Pancreas (tissue), 10 donors: ENCODE measurements at regions not wholly inside any gene's neighbourhood (a gene's known extent, or its start where the extent isn't known, plus 50 kb on each side); places are given as distances from the start of the nearest gene placed in this dataset.

ENCODE experiments used
- ATAC-seq, 4 donors: fragments of 200-7000 bp; cut with Tn5 transposase; one replicate each; pipeline versions ENCODE4 v1.8.0 to v1.9.1; 2020; ENCODE audit warnings: mild to moderate bottlenecking in 4 of 4, moderate library complexity in 4 of 4
- DNase-seq, 6 donors: peaks; one replicate each; pipeline ENCODE4 v3.0.0-alpha.2; 2020
- FAIRE-seq: peaks from 2 replicates; lab custom pipeline; 2012; peaks lifted over from hg19 to GRCh38; lab: Jason Lieb, UNC
- H3K27ac ChIP-seq, 4 donors: fragments of 200-600 bp; sonication (generic); 1 replicate in 3 of 4; 2 replicates in 1 of 4; pipeline versions ENCODE4 v1.5.0 to v1.8.0; 2020
- H3K27me3 ChIP-seq, 4 donors: fragments of 200-600 bp; one replicate each; pipeline ENCODE4 v1.8.0; 2021
- H3K36me3 ChIP-seq, 3 donors: fragments of 200-600 bp; sonication (generic) in 1 of 3; one replicate each; pipeline versions ENCODE4 v1.5.0 to v1.8.0; 2020 to 2021
- H3K4me1 ChIP-seq, 3 donors: fragments of 200-600 bp; one replicate each; pipeline ENCODE4 v1.8.0; 2021
- H3K4me3 ChIP-seq, 4 donors: fragments of 200-600 bp; sonication (generic) in 2 of 4; one replicate each; pipeline versions ENCODE4 v1.5.0 to v1.8.0; 2020 to 2021
- H3K9me3 ChIP-seq, 4 donors: fragments of 200-600 bp; one replicate each; pipeline ENCODE4 v1.8.0; 2021
- WGBS, 2 donors: extraction: QIAGEN DNeasy Blood & Tissue Kit; methylation state at CpG; one replicate each; pipeline ENCODE4 v1.1.7; 2013; 5-methylcytosine and 5-hydroxymethylcytosine counted together
- intact Hi-C, 3 donors: fragments of 100-400 bp; cut with DNase I; formaldehyde crosslinking; loops; one replicate each; pipeline versions ENCODE4 v1.11.1 to v1.14.2; 2022
- TF ChIP-seq, protein P1 (sequence below), 4 donors: fragments of 200-600 bp; sonication (generic) in 3 of 4; IDR thresholded peaks; one replicate each; pipeline versions ENCODE4 v1.5.0 to v1.8.0; 2021; ENCODE audit warnings: antibody characterized with exemption in 4 of 4
- donor health status: healthy with polysubstance abuse.
- donor health status: DM: no; HTN: no; CAD: no; lungs with moderate emphysema.
- donor health status: DM: no; HTN: no; CAD: no.
- donor health status: control.
- donor health status: control.
- donor health status: Bipolar disorder and iron deficiency.
- donor health status: DM: yes; HTN: yes; CAD: no.
- donor health status: DM: no; HTN: no; CAD: no.
- donor health status: DM: no; HTN: no; CAD: no.
- donor health status: DM: yes; HTN: yes; CAD: no.

DNA sequence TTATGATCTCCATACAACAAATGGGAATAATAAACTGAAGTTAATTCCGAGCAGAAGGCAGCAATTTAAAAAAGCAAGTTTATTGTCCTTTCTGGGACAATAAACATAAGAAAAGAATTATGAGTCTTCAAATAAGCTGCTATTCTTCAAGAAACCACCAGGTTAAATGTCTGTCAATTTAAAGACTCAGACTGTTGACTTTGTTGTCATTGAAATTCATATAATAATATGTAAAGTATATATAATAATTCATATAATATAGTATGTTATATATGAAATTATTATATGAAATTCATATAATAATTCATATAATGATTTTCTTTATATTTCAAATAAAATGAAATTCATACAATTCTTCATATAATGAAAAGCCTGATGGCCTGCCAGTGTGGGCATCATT is 497.5 kb upstream of the RGMB start:
- DNase-seq (no peak), FAIRE-seq (no peak), ATAC-seq (no peak)
- intact Hi-C loops: no loop called here
- H3K9me3 ChIP-seq: no peaks in the 10 kb centered on the region
- TF ChIP-seq, protein P1, sequence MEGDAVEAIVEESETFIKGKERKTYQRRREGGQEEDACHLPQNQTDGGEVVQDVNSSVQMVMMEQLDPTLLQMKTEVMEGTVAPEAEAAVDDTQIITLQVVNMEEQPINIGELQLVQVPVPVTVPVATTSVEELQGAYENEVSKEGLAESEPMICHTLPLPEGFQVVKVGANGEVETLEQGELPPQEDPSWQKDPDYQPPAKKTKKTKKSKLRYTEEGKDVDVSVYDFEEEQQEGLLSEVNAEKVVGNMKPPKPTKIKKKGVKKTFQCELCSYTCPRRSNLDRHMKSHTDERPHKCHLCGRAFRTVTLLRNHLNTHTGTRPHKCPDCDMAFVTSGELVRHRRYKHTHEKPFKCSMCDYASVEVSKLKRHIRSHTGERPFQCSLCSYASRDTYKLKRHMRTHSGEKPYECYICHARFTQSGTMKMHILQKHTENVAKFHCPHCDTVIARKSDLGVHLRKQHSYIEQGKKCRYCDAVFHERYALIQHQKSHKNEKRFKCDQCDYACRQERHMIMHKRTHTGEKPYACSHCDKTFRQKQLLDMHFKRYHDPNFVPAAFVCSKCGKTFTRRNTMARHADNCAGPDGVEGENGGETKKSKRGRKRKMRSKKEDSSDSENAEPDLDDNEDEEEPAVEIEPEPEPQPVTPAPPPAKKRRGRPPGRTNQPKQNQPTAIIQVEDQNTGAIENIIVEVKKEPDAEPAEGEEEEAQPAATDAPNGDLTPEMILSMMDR (IDR thresholded peaks at IDR 0.05): no peak
- no peaks in the 10 kb centered on the region for H3K27me3 ChIP-seq
- H3K27ac ChIP-seq: no peak overlapping the region
- H3K36me3 ChIP-seq: no peaks in the 10 kb centered on the region
- no peak overlapping the region for H3K4me3 ChIP-seq
- 81 to 92% methylated on average over 1 of the region's 1 CpG for WGBS, 2 donors
- H3K4me1 ChIP-seq: no peaks in the 10 kb centered on the region

DNA sequence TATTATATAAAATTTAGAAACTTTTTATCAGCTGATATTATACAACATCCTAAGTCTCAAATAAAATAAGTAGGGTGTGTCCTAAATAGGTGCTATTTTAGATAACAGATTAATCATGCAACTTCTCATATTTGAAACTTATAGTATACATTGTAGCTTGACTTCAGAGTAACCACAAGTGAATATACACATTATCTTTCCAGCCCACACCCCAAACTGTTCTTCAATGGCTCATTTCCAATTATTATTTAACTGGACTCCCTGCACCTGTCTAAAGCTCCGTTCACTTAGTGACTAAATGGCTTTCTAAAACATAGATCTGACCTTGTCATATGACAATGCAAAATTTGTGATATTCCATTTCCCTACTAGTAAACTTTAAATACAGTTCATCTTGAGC is 490.9 kb upstream of the RGMB start:
- no peaks in the 10 kb centered on the region for H3K27me3 ChIP-seq
- no peak overlapping the region for H3K4me3 ChIP-seq
- DNase-seq (no peak), ATAC-seq (no peak), FAIRE-seq (no peak)
- intact Hi-C loops: no loop called here
- WGBS, 2 donors: 47 to 57% methylated on average over 1 of the region's 1 CpG
- H3K36me3 ChIP-seq: no peaks in the 10 kb centered on the region
- H3K9me3 ChIP-seq: no peaks in the 10 kb centered on the region
- TF ChIP-seq, protein P1 (IDR thresholded peaks at IDR 0.05): no peak
- H3K27ac ChIP-seq: no peak overlapping the region
- H3K4me1 ChIP-seq: no peaks in the 10 kb centered on the region

DNA sequence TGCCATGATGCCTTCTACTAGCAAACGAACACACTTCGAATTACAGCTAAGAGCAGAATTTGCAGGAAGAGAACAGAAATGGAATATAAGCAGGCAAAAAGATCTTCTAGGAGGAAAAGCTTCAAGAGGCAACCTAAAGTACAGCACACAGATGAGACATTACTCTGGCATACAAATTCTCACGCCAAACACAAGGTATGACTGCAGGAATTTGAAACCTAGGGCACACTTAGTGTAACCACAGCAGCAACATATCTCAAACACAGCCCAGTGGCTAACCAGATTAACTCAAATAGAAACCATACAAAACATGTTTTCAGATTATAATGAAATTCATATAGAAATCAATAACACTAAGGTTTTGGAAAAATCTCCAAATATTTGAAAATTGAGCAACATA is 481.0 kb upstream of the RGMB start:
- intact Hi-C loops: no loop called here
- Histone ChIP-seq H3K4me1 (no peaks in the 10 kb centered on the region), H3K27ac (no peak overlapping the region), H3K9me3 (no peaks in the 10 kb centered on the region), H3K27me3 (no peaks in the 10 kb centered on the region), H3K4me3 (no peak overlapping the region), H3K36me3 (no peaks in the 10 kb centered on the region)
- TF ChIP-seq, protein P1 (IDR thresholded peaks at IDR 0.05): no peak
- ATAC-seq (no peak), FAIRE-seq (no peak), DNase-seq (no peak)
- 88 to 90% methylated on average over 3 of the region's 3 CpGs for WGBS, 2 donors

DNA sequence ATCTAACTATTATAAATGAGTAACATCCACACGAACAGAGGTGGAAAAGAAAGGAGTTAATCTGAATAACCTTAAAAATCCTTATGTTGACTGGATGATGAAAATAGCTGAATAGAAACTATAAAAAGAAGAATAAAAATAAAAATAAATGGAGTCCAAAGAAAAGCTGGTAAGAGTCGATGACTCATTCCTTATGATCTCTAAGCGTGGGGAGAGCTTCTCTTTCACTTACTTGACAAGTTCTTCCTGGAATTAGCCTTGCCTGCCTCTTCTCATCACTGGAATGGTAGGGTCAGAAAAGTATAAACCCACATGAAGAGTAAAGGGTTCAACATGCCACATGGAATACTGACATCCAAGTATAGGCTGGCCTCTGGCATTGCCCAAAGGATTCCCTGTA is 477.0 kb upstream of the RGMB start:
- no peak overlapping the region for H3K4me3 ChIP-seq
- no peak overlapping the region for H3K27ac ChIP-seq
- FAIRE-seq (no peak), DNase-seq (no peak), ATAC-seq (no peak)
- H3K36me3 ChIP-seq: no peaks in the 10 kb centered on the region
- no peaks in the 10 kb centered on the region for H3K4me1 ChIP-seq
- intact Hi-C loops: no loop called here
- H3K27me3 ChIP-seq: no peaks in the 10 kb centered on the region
- TF ChIP-seq, protein P1 (IDR thresholded peaks at IDR 0.05): no peak
- no peaks in the 10 kb centered on the region for H3K9me3 ChIP-seq
- 73 to 81% methylated on average over 3 of the region's 3 CpGs for WGBS, 2 donors

DNA sequence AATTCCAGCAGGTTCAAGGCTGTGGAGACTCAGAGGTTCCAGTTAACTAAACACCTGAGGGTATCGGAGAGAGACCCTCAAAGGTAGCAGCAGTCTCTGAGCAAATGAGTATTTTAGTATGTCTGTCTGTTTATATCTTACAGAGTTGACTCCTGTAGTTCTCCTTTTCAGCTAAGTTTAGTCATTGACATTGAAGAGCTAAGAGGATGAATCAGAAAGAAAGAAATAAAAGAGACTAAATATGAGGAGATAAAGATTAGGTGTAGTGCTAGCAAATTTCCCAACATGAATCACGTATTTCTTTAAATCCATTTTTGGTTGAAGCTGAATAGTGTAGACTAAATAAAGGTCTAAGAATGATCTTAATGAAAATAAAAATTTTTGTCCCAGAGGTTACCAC is 474.0 kb upstream of the RGMB start:
- no peaks in the 10 kb centered on the region for H3K9me3 ChIP-seq
- no peaks in the 10 kb centered on the region for H3K36me3 ChIP-seq
- no peaks in the 10 kb centered on the region for H3K27me3 ChIP-seq
- TF ChIP-seq, protein P1 (IDR thresholded peaks at IDR 0.05): no peak
- whole genome bisulfite sequencing, 2 donors: 92 to 96% methylated on average over 2 of the region's 2 CpGs
- no peak overlapping the region for H3K27ac ChIP-seq
- DNase-seq (no peak), ATAC-seq (no peak), FAIRE-seq (no peak)
- intact Hi-C loops: no loop called here
- H3K4me3 ChIP-seq: no peak overlapping the region
- H3K4me1 ChIP-seq: no peaks in the 10 kb centered on the region
